ENCODE measurements at regions not wholly inside any gene's neighbourhood (a gene's known extent, or its start where the extent isn't known, plus 50 kb on each side); places are given as distances from the start of the nearest gene placed in this dataset.

- no peak for TF ChIP-seq CTCF (IDR thresholded peaks at IDR 0.05; ENCODE audit: poor library complexity)
- no peak for TF ChIP-seq EZH2 (IDR thresholded peaks at IDR 0.05; ENCODE audit: borderline replicate concordance)
Observed at GRCh38 chr1:184146202-184146601, 94.7 kb downstream of the TSEN15 start.

All from hepatocyte (in vitro differentiated cells).